PC-9 (cell line): ENCODE measurements at regions not wholly inside any gene's neighbourhood (a gene's known extent, or its start where the extent isn't known, plus 50 kb on each side); places are given as distances from the start of the nearest gene placed in this dataset.

Experiments
- BruUV-seq: library from RNA; stranded (reverse); fragments of 400-500 nt; replicated peaks from 2 replicates; lab custom pipeline; 2021; lab: Mats Ljungman, UMichigan
- CTCF ChIA-PET: fragments of 300-600 bp; sonication (Branson Sonifier 250); formaldehyde crosslinking; loops from one replicate; lab custom pipeline; 2022; ENCODE audit warnings: antibody characterized with exemption; lab: Charles Lee
- POLR2A ChIA-PET: fragments of 300-600 bp; sonication (Branson Sonifier 250); formaldehyde crosslinking; loops from one replicate; lab custom pipeline; 2022; ENCODE audit warnings: antibody characterized with exemption; ENCODE audit not compliant: unreplicated experiment; lab: Charles Lee
- DNase-seq, 2 experiments: peaks; one replicate each; pipeline versions ENCODE4 v3.0.0 to v3.0.0-alpha.2; 2015 to 2022; ENCODE audit warnings: mixed read lengths in 1 of 2
- H2AFZ ChIP-seq: fragments of 200-600 bp; sonication (generic); 2 replicates; pipeline ENCODE4 v1.8.1; 2017; ENCODE audit warnings: antibody characterized with exemption
- H3F3A ChIP-seq: fragments of 200-600 bp; sonication (generic); 2 replicates; pipeline ENCODE4 v1.8.1; 2017; ENCODE audit warnings: antibody characterized with exemption, mild to moderate bottlenecking, low read depth; ENCODE audit not compliant: insufficient read depth
- H3K27ac ChIP-seq: fragments of 200-600 bp; sonication (generic); 2 replicates; pipeline ENCODE4 v1.6.1; 2016; ENCODE audit warnings: mixed run types
- H3K27me3 ChIP-seq: fragments of 200-600 bp; sonication (generic); 2 replicates; pipeline ENCODE4 v1.6.1; 2016; ENCODE audit warnings: low read depth, mixed run types; ENCODE audit not compliant: insufficient read depth
- H3K36me3 ChIP-seq: fragments of 200-600 bp; sonication (generic); 2 replicates; pipeline ENCODE4 v1.6.1; 2016; ENCODE audit warnings: low read depth, mixed run types
- H3K4me1 ChIP-seq: fragments of 200-600 bp; sonication (generic); replicated peaks from 2 replicates; pipeline ENCODE4 v1.6.1; 2016; ENCODE audit warnings: mixed run types; ENCODE audit not compliant: insufficient read depth
- H3K4me2 ChIP-seq: fragments of 200-600 bp; sonication (generic); 2 replicates; pipeline ENCODE4 v1.6.1; 2017; ENCODE audit warnings: mixed run types
- H3K4me3 ChIP-seq: fragments of 200-600 bp; sonication (generic); 2 replicates; pipeline ENCODE4 v1.6.1; 2016; ENCODE audit warnings: mixed run types
- H3K79me2 ChIP-seq: fragments of 200-600 bp; sonication (generic); 2 replicates; pipeline ENCODE4 v1.6.1; 2017; ENCODE audit warnings: low read depth, mixed run types
- H3K9me2 ChIP-seq: fragments of 200-600 bp; sonication (generic); 2 replicates; pipeline ENCODE4 v1.8.1; 2017; ENCODE audit warnings: mild to moderate bottlenecking; ENCODE audit not compliant: insufficient read depth
- H3K9me3 ChIP-seq: fragments of 200-600 bp; sonication (generic); 2 replicates; pipeline ENCODE4 v1.8.1; 2016; ENCODE audit warnings: low read depth; ENCODE audit not compliant: insufficient read depth
- H4K20me1 ChIP-seq: fragments of 200-600 bp; sonication (generic); 2 replicates; pipeline ENCODE4 v1.8.1; 2017; ENCODE audit not compliant: insufficient read depth
- EZH2 ChIP-seq: fragments of 200-600 bp; sonication (generic); IDR thresholded peaks from 2 replicates; pipeline ENCODE4 v1.8.0; 2017; ENCODE audit warnings: antibody characterized with exemption, low read depth
- intact Hi-C: fragments of 100-400 bp; cut with micrococcal nuclease; formaldehyde crosslinking; loops from one replicate; pipeline ENCODE4 v1.10.0; 2022; ENCODE audit not compliant: unreplicated experiment
- TF ChIP-seq, protein P1 (sequence below): fragments of 200-600 bp; sonication (generic); conservative IDR thresholded peaks from 2 replicates; pipeline ENCODE4 v1.6.1; 2017; ENCODE audit warnings: mixed run types, antibody characterized with exemption, mild to moderate bottlenecking, moderate library complexity

DNA sequence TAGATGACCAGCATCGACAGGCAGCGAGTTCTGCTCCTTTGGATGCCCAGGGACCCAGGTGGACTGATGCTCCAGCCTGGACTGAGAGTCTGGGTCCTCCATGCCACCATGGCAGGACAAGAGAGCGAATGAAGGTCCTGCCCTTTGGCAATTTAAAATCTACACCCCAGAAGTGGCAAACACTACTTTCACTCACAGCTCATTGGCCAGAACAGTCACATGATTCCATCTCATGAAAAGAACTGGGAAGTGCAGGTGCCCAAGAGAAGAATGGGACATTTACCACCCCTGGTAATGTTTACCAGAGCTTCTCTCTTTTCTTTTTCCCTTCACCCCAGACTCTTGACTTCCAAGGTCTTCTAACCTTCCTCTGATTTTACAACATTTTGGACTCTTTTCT lies 87.8 kb upstream of the SLCO3A1 start:
- H3K9me3 ChIP-seq: no peaks in the 10 kb centered on the region
- no peak for DNase-seq
- BruUV-seq: no TSS peak
- no peaks in the 10 kb centered on the region for H3K9me2 ChIP-seq
- no peak overlapping the region for H2AFZ ChIP-seq
- no peaks in the 10 kb centered on the region for H4K20me1 ChIP-seq
- TF ChIP-seq, protein P1, sequence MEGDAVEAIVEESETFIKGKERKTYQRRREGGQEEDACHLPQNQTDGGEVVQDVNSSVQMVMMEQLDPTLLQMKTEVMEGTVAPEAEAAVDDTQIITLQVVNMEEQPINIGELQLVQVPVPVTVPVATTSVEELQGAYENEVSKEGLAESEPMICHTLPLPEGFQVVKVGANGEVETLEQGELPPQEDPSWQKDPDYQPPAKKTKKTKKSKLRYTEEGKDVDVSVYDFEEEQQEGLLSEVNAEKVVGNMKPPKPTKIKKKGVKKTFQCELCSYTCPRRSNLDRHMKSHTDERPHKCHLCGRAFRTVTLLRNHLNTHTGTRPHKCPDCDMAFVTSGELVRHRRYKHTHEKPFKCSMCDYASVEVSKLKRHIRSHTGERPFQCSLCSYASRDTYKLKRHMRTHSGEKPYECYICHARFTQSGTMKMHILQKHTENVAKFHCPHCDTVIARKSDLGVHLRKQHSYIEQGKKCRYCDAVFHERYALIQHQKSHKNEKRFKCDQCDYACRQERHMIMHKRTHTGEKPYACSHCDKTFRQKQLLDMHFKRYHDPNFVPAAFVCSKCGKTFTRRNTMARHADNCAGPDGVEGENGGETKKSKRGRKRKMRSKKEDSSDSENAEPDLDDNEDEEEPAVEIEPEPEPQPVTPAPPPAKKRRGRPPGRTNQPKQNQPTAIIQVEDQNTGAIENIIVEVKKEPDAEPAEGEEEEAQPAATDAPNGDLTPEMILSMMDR: no peak
- TF ChIP-seq EZH2: no peak
- no peak overlapping the region for H3K4me3 ChIP-seq
- no peaks in the 10 kb centered on the region for H3K27me3 ChIP-seq
- no peaks in the 10 kb centered on the region for H3K36me3 ChIP-seq
- intact Hi-C loops: no loop called here
- ChIA-PET POLR2A (no interaction called here), CTCF (no interaction called here)
- H3K27ac ChIP-seq: no peak overlapping the region
- H3K79me2 ChIP-seq: no peaks in the 10 kb centered on the region
- H3K4me1 ChIP-seq: no peaks in the 10 kb centered on the region
- no peaks in the 10 kb centered on the region for H3F3A ChIP-seq
- no peak overlapping the region for H3K4me2 ChIP-seq

DNA sequence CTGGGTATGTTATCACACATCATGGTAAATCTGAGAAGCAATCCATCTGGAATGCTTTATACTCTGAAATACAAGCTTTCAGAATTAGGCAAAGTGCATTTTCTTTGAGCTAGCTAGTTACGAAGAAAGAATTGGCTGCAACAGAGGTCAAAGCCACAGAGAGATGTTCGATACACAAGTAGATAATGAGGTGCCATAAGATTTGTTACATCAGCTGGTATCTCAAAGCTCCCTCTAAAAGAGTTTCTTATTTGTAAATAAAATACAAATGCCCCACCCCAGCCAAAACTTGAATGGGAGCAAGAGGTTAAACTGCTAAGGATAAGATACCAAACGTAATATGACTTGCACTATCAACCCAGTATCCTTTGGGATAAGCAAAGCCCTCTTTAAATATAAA lies 84.0 kb upstream of the SLCO3A1 start:
- H3K27ac ChIP-seq: no peak overlapping the region
- no peak overlapping the region for H2AFZ ChIP-seq
- BruUV-seq: no TSS peak
- no peaks in the 10 kb centered on the region for H3K36me3 ChIP-seq
- H3K9me3 ChIP-seq: no peaks in the 10 kb centered on the region
- intact Hi-C loops: no loop called here
- ChIA-PET CTCF (no interaction called here), POLR2A (no interaction called here)
- no peaks in the 10 kb centered on the region for H3K79me2 ChIP-seq
- TF ChIP-seq, protein P1: no peak
- no peak for TF ChIP-seq EZH2
- DNase-seq: no peak
- H4K20me1 ChIP-seq: no peaks in the 10 kb centered on the region
- H3F3A ChIP-seq: no peaks in the 10 kb centered on the region
- H3K9me2 ChIP-seq: no peaks in the 10 kb centered on the region
- no peak overlapping the region for H3K4me3 ChIP-seq
- no peaks in the 10 kb centered on the region for H3K4me1 ChIP-seq
- no peak overlapping the region for H3K4me2 ChIP-seq
- no peaks in the 10 kb centered on the region for H3K27me3 ChIP-seq

DNA sequence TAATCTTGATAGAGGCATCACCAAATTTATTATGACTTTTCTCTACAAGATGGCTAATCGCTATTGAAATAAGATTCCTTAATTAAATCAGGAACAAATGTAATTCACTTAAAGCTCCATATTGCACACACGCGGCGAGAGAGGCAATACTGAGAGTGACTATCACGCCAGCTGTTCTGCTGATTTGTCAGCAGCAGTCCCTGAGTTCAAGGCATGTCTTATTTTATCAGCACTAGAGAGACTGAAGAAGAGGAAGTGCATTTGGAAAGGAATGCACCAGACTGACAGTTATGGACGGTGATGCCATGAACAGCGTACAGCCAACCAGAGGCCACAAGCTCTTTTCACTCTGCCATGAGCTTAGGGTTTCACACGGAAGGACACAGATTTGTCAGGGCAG lies 83.6 kb upstream of the SLCO3A1 start:
- TF ChIP-seq EZH2: no peak
- TF ChIP-seq, protein P1: no peak
- H3K36me3 ChIP-seq: no peaks in the 10 kb centered on the region
- intact Hi-C loops: no loop called here
- no peak for DNase-seq
- ChIA-PET POLR2A (no interaction called here), CTCF (no interaction called here)
- no peak overlapping the region for H3K27ac ChIP-seq
- no peaks in the 10 kb centered on the region for H3K27me3 ChIP-seq
- H3K79me2 ChIP-seq: no peaks in the 10 kb centered on the region
- H3K9me2 ChIP-seq: no peaks in the 10 kb centered on the region
- no peaks in the 10 kb centered on the region for H3K4me1 ChIP-seq
- no peaks in the 10 kb centered on the region for H4K20me1 ChIP-seq
- BruUV-seq: no TSS peak
- no peak overlapping the region for H2AFZ ChIP-seq
- no peaks in the 10 kb centered on the region for H3F3A ChIP-seq
- H3K9me3 ChIP-seq: no peaks in the 10 kb centered on the region
- H3K4me3 ChIP-seq: no peak overlapping the region
- no peak overlapping the region for H3K4me2 ChIP-seq
